GM19438 (cell line): ENCODE measurements at regions not wholly inside any gene's neighbourhood (a gene's known extent, or its start where the extent isn't known, plus 50 kb on each side); places are given as distances from the start of the nearest gene placed in this dataset.

Experiments used
- ATAC-seq: cut with Tn5 transposase; IDR thresholded peaks from one replicate; pipeline ENCODE4 v1.9.1; 2021; ENCODE audit warnings: low read depth; ENCODE audit not compliant: unreplicated experiment

DNA sequence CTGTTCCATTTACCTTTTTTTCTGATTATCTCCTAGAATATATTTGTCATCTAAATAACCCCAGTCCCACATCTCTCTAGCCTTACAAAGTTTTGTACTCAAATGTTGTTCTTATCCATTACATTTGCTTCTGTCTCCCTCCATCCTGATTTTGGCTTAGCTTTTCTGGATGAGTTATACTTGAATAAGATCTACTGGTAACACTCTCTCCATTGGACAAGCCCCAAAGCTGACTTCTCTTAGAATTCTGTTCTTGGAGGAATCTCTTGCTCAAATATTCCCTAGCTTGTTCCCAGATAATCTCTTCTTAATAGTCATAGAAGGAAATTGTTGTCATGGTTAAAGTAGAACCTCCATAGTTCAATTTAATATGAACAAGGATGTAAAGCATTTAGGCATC lies 115.5 kb upstream of the HS3ST1 start:
- no peak for ATAC-seq

DNA sequence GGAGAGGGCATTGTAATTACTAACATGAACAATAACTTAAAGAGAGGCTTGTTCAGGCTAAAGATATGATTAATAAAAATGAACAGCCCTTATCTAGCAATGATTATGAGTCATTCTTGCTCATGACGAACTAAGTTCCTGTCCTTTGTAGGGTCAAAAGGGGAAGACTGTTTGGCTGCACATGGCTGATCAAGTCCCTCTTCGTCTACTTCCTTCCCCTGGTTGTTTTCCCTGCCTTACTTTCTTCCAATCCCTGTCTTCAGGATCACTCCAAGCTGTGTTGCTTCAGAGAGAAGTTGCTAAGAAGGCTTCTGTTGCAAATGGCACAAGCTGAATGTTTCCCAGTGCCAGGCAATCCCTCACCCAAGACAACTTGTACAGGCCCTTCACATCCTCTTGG lies 115.0 kb upstream of the HS3ST1 start:
- ATAC-seq: no peak

GRCh38 chr4:11542952-11543351 lies 114.3 kb upstream of the HS3ST1 start:
- no peak for ATAC-seq

GRCh38 chr4:11537846-11538245 lies 109.2 kb upstream of the HS3ST1 start:
- no peak for ATAC-seq

DNA sequence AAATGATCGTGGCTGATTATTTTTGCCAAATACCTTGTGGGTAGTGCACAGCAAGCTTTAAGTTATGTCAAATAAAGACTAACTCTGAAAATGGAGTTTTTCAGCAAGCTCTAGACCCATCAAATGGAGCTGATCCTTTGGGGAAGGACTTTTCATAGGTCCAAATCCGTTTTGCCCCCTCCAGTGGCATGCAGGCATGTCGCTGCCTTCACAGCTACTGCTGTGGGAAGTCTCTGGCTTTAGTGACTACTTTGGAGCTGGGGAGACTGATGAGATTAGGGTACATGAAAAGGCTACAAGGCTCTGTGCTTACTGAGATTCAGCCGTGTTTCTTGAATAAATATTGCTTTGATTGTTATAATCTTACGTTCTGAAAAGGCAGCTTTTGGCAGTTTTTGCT lies 106.6 kb upstream of the HS3ST1 start:
- ATAC-seq: no peak

DNA sequence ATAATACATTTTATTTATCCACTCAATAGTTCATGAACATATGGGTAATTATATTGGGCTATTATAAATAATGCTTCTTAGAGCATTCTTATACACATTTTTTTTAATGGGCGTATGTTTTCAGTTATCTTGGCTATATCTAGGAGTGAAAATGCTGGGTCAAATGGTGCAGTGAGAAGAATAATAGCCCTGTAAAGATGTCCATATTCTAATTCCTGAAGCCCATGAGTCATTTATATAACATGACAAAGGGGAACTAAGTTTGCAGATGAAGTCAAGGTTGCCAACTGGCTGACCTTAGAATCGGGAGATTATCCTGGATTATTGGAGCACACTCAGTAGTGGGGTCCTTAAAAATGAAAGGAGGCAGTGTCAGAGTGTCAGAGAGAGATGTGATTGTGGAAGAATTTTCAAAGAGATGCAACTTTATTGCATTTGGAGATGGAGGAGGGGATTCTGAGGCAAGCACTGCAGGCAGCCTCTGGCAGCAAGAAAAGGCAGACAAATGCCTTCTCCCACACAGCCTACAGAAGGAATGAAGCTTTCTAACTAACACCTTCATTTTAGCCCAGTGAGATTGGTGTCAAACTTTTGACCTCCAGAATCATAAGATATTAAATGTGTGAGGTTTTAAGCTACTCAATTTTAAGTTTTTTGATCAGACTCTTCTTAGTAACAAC lies 106.1 kb upstream of the HS3ST1 start:
- no peak for ATAC-seq

GRCh38 chr4:11532138-11532537 lies 103.4 kb upstream of the HS3ST1 start:
- ATAC-seq: no peak

GRCh38 chr4:11529625-11530201 lies 101.0 kb upstream of the HS3ST1 start:
- no peak for ATAC-seq

GRCh38 chr4:11525085-11525484 lies 96.4 kb upstream of the HS3ST1 start:
- ATAC-seq: no peak

GRCh38 chr4:11518754-11519153 lies 90.1 kb upstream of the HS3ST1 start:
- no peak for ATAC-seq

DNA sequence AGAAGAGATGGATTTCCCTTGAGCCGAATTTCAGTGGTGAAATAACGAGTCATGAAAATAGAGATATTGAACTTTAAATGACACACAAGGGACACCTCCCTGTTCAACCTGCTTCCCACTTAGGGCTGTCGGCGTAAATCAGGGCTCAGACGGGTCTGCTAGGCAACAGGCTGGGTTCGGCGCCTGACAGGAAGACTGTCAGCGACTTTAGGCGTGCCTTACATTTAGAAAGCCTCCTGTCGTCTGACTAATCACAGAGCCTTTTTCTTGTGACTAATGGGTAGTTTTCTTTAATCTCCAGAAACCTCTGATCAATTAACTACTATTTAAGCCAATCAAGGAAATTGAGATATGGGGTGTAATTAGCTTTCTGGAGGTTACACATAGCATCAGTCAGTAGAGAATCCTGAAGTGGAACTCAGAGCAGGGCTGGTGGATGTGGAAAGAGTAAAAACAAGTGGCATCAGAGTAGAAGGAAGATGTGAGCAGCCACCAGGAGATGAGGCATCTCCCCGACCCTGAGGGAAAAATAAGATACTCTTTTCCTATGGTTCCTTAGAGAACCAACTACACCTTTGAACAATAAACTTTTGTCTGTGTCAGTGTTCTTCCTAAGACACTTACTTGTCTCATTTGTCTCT lies 86.2 kb upstream of the HS3ST1 start:
- ATAC-seq: no peak

DNA sequence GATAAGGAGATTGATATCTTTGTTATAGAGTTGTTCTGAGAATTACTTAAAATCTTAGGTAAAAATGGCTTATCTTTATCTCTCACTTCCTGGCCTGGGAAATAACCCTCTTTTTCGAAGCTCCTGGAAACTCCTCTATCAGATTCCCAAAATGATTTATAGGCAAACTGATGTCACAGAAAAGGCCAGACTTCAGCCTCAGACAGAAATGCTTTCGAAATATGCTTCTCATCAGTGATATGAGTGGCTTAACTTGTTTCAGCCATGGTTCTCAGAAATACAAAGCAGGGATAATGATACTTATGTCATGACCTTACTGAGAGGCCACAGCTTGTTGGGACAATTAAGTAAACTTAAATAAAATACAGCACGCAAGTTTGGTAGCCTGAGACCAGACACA lies 85.3 kb upstream of the HS3ST1 start:
- ATAC-seq: no peak

DNA sequence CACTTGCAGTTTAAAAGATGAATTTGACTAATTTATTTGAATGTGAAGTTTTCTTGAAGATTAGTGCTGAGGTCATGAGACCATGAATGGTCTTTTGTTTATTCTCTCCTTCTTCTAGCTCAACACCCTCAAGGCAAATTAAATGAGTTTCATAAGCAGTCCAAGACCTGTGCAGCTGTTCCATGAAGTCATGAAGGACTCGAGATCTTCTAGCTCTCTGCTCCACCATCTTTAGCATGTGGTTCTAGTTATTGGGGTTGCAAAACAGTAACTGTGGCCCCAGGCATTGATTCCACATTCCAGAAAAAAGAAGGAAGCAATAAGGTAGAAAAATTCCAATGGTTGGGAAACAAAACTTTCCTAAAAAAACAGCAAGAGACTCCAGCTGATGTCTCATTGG lies 84.2 kb upstream of the HS3ST1 start:
- ATAC-seq: no peak

- ATAC-seq: no peak
These were observed 82.6 kb upstream of the HS3ST1 start for GRCh38 chr4:11511321-11511720.

DNA sequence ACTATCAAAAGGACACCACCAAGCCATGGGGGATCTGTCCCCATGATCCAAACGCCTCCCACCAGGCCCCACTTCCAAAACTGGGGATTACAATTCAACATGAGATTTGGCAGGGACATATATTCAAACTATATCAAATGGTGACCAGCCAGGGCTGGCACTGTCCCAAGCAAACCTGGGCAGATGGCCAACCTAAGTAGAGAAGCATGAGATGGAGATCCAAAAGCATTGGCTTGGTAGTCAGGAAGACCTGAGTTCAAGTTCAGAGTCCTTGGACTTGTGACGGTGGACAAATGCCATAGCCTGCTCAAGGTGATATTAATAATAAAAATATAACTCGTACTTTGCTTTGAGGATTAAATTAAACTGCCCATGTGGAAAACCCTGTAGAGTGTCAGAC lies 79.2 kb upstream of the HS3ST1 start:
- no peak for ATAC-seq

DNA sequence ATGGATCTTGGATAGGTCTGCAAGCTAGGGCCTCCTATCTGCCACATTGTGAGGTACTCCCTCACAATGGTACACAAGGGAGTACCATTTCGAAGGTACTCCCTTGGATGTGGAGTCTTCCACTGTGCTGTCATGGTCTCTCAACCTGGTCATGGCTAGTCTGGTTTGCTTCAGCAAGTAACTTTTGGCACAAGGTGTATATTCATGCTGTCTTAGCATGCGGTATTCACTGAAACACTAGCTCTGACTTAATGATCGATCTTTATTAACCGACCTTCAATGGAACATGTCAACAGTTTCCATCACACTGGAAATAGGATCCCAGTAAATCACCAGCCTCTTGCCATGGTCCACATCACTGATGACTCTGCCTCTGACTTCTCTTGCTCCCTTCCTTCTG lies 77.5 kb upstream of the HS3ST1 start:
- ATAC-seq: no peak

DNA sequence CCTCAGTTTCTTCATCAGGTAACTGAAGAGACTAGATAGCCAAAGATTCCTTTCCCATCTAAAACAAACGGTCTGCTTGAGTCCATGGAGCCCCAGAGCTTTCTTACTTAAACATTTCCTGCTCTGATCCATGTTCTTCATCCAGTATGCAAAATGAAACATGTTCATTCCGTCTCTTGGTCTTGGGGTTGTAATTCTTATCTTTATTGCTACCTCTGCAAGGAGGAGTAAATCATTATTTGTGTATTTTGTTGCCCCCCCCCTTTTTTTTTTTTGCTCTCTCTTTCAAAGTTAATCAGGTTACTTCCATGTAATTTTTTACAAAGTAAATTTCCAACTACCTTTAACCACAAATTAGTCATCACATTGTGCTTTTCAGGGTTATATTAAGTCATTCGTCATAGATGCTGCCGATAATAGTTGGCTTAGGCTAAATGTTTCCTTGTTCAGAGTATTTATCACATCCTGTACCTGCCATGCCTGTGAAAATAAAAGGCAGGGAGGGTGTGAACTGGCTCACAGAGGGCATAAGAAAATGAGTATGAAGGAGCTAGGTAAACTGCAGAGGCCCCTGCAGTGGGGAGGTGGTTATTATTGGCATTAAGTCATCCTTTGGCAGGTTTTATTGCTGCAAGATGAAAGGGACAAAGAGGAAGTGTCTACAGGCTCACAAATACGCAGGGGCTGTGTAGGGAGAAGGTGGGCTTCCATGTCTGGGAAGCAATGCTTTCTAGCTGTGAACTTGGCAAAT lies 76.7 kb upstream of the HS3ST1 start:
- no peak for ATAC-seq

GRCh38 chr4:11503166-11503565 lies 74.5 kb upstream of the HS3ST1 start:
- no peak for ATAC-seq

DNA sequence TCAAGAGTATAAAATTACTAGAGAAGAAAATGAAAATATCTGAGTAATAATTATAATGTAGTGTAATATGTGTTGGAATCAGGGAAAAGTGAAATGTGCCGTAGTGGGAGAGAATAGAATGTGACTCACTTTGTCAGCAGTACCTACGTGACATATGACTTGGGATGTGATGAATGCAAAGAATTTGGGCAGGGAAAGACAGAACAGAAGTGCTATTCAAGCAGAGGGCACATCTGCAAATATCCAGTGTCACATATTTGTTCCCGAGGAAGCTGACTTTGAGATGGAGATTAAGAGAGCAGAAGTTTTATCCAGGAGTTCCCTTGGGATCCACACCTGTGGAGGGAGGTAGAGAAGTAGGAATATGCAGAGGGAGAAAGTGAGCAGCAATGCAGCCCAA lies 69.3 kb upstream of the HS3ST1 start:
- ATAC-seq: no peak

DNA sequence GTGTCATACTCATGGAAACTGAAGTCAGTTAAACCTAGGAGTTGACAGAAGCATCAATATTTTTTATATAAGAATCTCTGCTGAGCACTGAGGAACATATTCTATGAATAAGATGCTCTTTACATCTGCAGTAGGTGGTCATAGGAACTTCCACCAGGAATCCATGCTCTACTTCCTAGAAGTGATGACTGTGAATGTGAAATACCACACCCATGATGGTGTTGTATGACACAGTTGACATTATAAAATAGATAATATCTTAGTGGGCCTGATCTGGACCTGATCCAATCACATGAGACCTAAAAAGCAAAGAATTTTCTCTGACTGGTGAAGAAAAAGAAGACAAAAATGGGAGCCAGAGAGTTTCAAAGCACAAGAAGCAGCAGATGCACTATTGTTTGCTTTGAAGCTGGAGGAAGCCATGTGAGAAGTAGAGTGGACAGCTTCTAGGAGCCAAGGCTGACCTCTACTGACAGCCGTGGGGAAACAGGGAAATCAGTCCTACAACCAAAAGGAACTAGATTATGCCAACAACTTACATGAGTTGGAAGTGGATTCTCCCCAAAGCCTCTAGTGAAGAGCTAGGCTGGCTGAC lies 68.6 kb upstream of the HS3ST1 start:
- no peak for ATAC-seq

DNA sequence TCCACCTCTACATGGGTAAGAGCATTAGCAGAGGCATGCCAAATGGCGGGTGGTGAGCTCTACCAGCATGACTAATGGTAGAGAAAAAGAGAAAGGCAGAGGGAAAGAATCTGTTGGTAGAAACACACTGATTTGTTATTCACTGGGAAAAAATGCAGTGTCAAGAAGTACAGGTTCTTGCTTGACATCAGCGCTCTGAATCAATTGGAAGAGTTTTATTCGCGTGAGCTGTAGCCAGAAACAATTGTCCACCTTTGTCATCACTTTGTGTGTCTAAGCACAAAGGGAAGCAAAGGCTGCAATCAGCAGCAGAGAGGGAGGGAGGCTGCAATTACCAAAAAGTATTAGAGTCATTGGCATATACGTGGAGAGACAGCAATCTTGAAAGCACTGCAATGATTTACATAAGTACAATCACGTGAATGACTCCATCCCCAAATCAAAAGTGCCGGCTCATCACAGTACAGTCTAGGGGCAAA lies 67.7 kb upstream of the HS3ST1 start:
- no peak for ATAC-seq
